Posterior vena cava (tissue), 2 donors: ENCODE measurements at regions not wholly inside any gene's neighbourhood (a gene's known extent, or its start where the extent isn't known, plus 50 kb on each side); places are given as distances from the start of the nearest gene placed in this dataset.
"Not testable (repeated sequence)": the region's sequence is repeated elsewhere in the genome, so short reads cannot be mapped to it uniquely, and the experiment has no call there.

ENCODE experiments used
- DNase-seq: peaks from one replicate; pipeline ENCODE4 v3.0.0-alpha.2; 2020; ENCODE audit warnings: low spot score
- intact Hi-C, 2 donors: fragments of 100-400 bp; cut with DNase I; formaldehyde crosslinking; loops; one replicate each; pipeline versions ENCODE4 v1.14.1 to v1.14.2; 2022 to 2023
- donor health status: DM: yes; HTN: yes; CAD: no.
- donor health status: DM: yes; HTN: yes; CAD: no.

DNA sequence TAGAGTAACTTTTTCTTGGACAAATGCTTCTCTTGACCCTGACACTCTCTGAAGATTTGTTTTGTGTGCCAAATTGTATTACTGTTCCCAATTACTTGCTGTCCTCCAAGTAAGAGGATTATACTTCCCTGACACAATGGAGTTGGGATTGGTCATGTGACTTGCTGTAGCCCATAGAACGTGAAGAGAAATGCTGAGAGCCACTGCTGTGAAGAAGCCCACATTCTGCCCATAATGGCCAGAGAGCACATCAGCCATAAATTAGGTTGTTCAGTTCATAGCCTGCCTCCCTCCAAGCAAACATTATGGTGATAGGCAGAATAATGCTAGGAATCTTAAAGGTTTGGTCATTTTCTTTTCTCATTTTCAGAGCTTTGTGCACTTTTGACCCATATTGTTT is 198.9 kb downstream of the SPATA31A1 start:
- DNase-seq, intact Hi-C loops: not testable (repeated sequence)

- intact Hi-C loops, result not testable (repeated sequence)
- DNase-seq, result peak; percentile 86
These were observed 203.9 kb downstream of the SPATA31A1 start for GRCh38 chr9:39559384-39559783.

- intact Hi-C loops, DNase-seq: not testable (repeated sequence)
These were observed 211.3 kb downstream of the SPATA31A1 start for GRCh38 chr9:39566782-39567181.

DNA sequence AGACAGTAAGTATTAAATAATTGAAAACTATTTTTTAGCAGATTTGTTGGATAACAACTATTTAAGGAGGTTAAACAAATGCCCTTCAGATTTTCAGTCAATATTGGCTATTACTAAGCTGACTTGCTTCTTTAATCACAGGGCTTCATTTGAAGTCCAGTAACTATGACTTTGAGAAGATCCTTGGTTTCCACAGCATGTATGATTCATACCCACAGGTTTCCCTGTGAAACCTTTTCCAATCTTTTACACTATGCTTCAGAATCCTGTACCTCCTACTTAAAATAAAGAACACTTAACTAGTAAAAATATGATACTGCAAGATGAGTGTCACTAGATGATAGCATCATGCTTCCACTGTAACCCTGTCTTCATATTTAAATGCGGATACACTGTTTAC is 211.9 kb downstream of the SPATA31A1 start:
- intact Hi-C loops, DNase-seq: not testable (repeated sequence)

- DNase-seq, intact Hi-C loops: not testable (repeated sequence)
These were observed 213.4 kb downstream of the SPATA31A1 start for GRCh38 chr9:39568900-39569299.

DNA sequence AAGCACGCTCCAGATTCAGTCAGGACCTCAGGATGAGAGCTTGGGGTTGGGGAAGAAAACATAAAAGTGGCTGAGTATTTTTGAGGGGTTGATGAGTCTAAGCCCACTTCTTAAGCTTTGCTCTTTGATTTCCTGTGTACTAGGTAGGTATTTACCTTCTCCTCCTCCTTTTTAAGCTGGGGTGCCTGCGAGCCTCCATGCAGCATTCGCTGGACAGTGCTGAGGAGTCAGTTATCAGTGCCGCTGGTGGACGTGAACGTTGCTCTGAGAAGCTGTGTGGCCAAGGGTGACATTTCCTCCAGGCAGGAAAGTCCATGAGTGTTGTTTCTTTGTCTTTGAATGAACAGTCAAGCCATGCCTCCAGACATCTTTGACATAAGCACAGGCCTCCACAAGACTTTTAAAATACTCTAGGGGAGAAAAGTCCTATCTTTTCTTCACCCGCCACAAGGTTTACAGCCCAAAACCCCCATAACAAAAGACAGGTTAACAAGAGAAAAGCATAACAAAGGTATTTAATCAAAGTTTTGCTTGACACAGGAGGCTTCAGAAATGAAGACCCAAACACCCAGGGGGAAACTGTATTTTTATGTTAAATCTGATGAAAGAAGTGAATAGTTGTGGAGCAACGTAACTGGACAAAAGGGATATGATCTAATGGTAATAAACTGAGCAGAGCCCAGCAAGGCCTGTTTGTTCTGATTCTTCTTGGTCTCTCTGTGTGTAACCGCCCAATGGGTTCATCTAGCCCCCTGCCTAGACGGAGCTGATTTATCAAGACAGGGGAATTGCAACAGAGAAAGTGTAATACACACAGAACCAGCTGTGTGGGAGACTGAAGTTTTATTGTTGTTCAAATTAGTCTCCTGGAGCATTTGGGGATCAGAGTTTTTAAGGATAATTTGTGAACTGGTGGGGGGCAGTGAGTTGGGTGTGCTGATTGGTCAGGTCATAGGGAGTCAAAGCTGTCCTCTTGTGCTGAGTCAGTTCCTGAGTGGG is 217.9 kb downstream of the SPATA31A1 start:
- DNase-seq, intact Hi-C loops: not testable (repeated sequence)

DNA sequence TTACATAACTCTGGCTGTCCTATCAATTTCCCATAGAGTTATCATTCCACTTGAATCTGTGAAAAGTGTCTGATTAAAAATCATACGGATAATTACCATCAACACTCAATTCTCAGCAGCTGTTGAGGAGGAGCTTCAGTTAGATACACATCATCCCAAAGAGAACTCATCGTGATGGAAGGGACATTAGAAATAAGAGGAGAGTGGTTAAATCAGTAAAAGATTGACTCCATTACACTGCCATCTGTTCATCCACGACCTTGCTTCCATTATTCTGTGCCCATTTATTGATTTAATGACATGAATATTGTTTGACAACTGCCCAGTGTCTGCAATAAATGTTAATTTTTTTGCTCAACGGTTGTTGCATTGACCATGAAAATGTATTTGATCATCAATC is 223.5 kb downstream of the SPATA31A1 start:
- DNase-seq, intact Hi-C loops: not testable (repeated sequence)

DNA sequence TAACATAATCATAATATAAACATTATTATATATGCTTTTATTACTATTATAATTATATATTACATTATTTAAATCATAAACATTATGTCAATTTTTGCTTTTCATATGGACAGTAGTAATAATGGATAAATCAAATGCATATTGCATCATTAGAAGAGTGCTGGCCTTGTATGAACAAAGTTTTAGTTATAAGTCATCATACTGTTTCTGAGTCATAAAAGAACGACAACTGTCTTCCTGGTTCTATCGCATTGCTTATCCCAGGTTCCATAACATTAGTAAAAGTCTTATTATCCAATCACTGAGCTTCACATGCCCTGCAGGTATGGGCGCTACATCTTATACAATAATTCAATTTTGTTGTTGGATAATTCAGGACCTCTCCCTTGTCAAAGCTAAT is 225.8 kb downstream of the SPATA31A1 start:
- intact Hi-C loops, result not testable (repeated sequence)

DNA sequence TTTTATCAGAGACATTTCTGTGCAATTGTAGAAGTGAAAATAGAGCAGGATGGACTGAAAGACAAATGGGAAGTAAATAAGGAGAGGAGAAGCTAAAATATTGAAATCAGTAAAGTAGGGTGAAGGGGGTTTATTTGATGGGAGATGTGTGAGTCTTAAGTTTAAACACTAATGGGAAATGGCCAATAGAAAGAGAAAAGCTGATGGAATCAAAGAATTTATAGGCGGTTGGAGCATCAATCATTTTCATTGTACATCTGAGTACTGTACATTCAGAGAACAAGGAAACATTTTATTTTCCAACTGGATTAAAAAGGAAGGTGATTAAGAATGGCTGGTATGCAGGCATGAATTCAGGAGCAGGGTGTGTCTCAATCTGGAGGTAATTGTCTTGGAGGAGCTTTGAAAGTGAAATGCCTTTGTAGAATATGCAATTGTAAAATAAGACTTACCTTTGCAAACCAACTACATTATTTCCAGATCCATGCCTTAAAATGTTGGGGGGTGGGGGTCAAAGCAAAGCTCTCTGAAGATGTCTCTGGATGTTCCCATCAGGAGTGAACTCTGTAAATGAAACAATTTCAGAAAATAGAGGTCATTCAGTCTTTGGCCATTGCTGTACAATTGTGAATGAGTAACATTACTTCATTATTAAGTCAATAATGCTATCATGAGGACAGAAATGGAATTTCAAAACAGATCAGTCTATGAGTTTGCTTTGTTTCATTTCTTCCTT is 227.4 kb downstream of the SPATA31A1 start:
- intact Hi-C loops, result not testable (repeated sequence)

More for the DNA sequence above, 225.8 kb downstream of the SPATA31A1 start:
- not testable (repeated sequence) for DNase-seq

GRCh38 chr9:39583413-39583747 is 227.9 kb downstream of the SPATA31A1 start:
- DNase-seq, intact Hi-C loops: not testable (repeated sequence)

More for the DNA sequence above, 227.4 kb downstream of the SPATA31A1 start:
- not testable (repeated sequence) for DNase-seq

GRCh38 chr9:39585233-39585632 is 229.8 kb downstream of the SPATA31A1 start:
- intact Hi-C loops, result not testable (repeated sequence)
- peak; percentile 65 for DNase-seq

GRCh38 chr9:39587844-39588499 is 232.5 kb downstream of the SPATA31A1 start:
- intact Hi-C loops, result no loop called here
- DNase-seq, result peak; percentile 77

DNA sequence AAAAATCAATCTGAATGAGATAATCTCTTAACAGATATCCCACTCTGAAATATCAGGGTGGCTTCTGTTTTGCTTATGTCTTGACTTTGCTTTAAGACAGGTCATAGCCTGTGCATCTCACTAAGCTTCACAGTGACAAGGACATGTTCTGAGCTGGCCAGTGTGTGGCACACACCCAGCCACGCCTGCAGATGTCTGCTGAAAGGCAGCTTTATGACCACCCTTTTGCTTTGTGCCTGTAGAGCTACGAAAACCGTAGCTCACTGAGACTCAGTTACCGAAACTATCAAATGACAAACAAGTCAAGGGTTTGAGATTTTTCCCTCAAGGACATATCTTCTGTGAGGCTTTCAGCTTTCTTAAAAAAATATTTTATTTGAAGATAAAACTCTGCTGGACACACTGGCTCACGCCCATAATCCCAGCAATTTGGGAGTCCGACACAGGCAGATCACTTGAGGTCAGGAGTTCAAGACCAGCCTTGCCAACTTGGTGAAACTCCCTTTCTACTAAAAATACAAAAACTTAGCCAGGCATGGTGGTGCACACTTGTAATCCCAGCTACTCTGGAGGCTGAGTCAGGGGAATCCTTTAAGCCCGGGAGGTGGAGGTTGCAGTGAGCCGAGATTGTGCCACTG is 233.2 kb downstream of the SPATA31A1 start:
- DNase-seq, result peak; percentile 50

DNA sequence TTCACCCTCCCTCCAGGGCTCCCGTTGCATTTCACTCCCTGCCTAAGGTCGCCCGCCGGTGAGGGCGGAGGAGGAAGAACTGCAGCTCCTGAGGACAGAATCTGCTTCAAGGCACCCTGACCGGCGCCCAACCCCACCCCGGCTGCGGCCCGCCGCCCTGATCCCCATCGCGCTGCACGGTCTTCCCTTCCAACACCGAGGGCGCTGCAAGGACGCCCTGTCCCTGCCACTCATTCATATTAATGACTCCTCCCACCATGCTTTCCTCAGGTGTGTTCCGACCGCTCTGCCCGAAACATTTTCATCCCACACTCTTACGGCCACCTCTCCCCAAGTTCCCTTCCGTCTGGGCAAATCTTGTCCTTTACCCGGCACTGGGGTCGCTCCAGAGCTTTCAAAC is 248.6 kb downstream of the SPATA31A1 start:
- DNase-seq, intact Hi-C loops: not testable (repeated sequence)

More for the DNA sequence above, 233.2 kb downstream of the SPATA31A1 start:
- intact Hi-C loops, result no loop called here

GRCh38 chr9:39611449-39612231 is 256.2 kb downstream of the SPATA31A1 start:
- DNase-seq, intact Hi-C loops: not testable (repeated sequence)

DNA sequence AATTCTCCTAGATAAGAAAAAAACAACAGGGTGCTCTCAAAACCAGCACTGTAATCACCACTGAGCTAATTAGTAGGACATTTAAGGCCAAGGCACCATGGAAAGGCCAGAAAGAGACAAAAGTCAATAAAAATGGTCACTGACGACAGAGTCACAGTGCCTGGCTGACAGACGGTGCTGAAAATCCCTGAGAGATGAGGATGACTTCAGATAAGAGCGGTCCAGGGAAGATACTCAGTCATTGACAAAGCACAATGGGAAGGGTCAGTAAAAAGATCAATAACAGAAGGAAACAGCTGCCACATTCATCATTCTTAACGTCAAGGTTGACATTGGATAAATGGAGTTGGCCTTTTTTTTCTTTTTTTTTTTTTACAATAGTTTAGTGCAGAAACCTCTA is 261.0 kb downstream of the SPATA31A1 start:
- DNase-seq, intact Hi-C loops: not testable (repeated sequence)

GRCh38 chr9:39624048-39624447 is 268.6 kb downstream of the SPATA31A1 start:
- intact Hi-C loops, DNase-seq: not testable (repeated sequence)

- DNase-seq, intact Hi-C loops: not testable (repeated sequence)
These were observed 276.6 kb downstream of the SPATA31A1 start for GRCh38 chr9:39632071-39632470.
